Mesodermal cell (in vitro differentiated cells): ENCODE measurements at regions not wholly inside any gene's neighbourhood (a gene's known extent, or its start where the extent isn't known, plus 50 kb on each side); places are given as distances from the start of the nearest gene placed in this dataset.

Source experiments
- H3K27ac ChIP-seq: 2 replicates; pipeline ENCODE4 v1.7.0; 2013; ENCODE audit warnings: mild to moderate bottlenecking, low read depth, low read length, moderate library complexity; ENCODE audit not compliant: severe bottlenecking
- H3K36me3 ChIP-seq: 2 replicates; pipeline ENCODE4 v1.7.1; 2013; ENCODE audit warnings: mild to moderate bottlenecking, low read length, moderate library complexity; ENCODE audit not compliant: control insufficient read depth, insufficient read depth
- H3K4me1 ChIP-seq: one replicate; pipeline ENCODE4 v1.7.1; 2013; ENCODE audit warnings: mild to moderate bottlenecking, low read length; ENCODE audit not compliant: insufficient read depth, control insufficient read depth, poor library complexity, severe bottlenecking
- H3K4me3 ChIP-seq: 2 replicates; pipeline ENCODE4 v1.7.0; 2013; ENCODE audit warnings: low read length, control low read depth, mild to moderate bottlenecking; ENCODE audit not compliant: insufficient read depth, poor library complexity, severe bottlenecking; ENCODE audit errors: extremely low read depth
- H3K9me3 ChIP-seq: 2 replicates; pipeline ENCODE4 v1.7.1; 2013; ENCODE audit warnings: mild to moderate bottlenecking, low read length, moderate library complexity; ENCODE audit not compliant: control insufficient read depth
- whole genome bisulfite sequencing, 2 experiments: methylation state at CpG; one replicate each; pipeline ENCODE4 v1.1.5; 2013; ENCODE audit warnings: missing lambda C conversion rate in 2 of 2; ENCODE audit not compliant: insufficient coverage in 2 of 2; 5-methylcytosine and 5-hydroxymethylcytosine counted together

- Histone ChIP-seq H3K9me3 (no peaks in the 10 kb centered on the region), H3K4me3 (no peak overlapping the region), H3K4me1 (peaks cover 13% of the 10 kb centered on the region), H3K27ac (no peak overlapping the region), H3K36me3 (no peaks in the 10 kb centered on the region)
- 100% methylated on average over 1 of the region's 2 CpGs for WGBS, 2 experiments
Observed at GRCh38 chr2:70354264-70354949, 52.5 kb upstream of the FAM136A start.
